ENCODE measurements at regions not wholly inside any gene's neighbourhood (a gene's known extent, or its start where the extent isn't known, plus 50 kb on each side); places are given as distances from the start of the nearest gene placed in this dataset.

GRCh38 chr18:65990944-65991708 lies 240.3 kb downstream of the CDH7 start:
- peaks cover 0 to 6% of the 10 kb centered on the region in 2 experiments; a peak in 2 of 4 replicates for H3K9me3 ChIP-seq (ENCODE audit: control insufficient read depth in 1 of 2, insufficient read depth in 1 of 2, low read depth in 1 of 2, low read length in 2 of 2)
- CTCF ChIA-PET: no interaction called here
- POLR2A ChIA-PET: no interaction called here
- no peak overlapping the region for H2AFZ ChIP-seq (ENCODE audit: low read depth, low read length, poor library complexity, severe bottlenecking)
- H3K4me2 ChIP-seq (ENCODE audit: low read length): no peak overlapping the region
- H4K20me1 ChIP-seq (ENCODE audit: insufficient read depth): no peaks in the 10 kb centered on the region
- H3K27ac ChIP-seq (ENCODE audit: low read depth, low read length): no peak overlapping the region
- TF ChIP-seq ZNF274 (IDR thresholded peaks at IDR 0.05; ENCODE audit: low read depth, low read length): no peak
- TF ChIP-seq ELF1 (IDR thresholded peaks at IDR 0.05; ENCODE audit: borderline replicate concordance, low read depth): no peak
- TF ChIP-seq CBX3 (IDR thresholded peaks at IDR 0.05; ENCODE audit: low read depth): no peak
- TF ChIP-seq TCF7L2 (IDR thresholded peaks at IDR 0.05; ENCODE audit: borderline replicate concordance, extremely low read depth, insufficient read depth, insufficient read length): no peak
- no peak for TF ChIP-seq SP1 (IDR thresholded peaks at IDR 0.05; ENCODE audit: low read depth)
- TF ChIP-seq CEBPB (IDR thresholded peaks at IDR 0.05; ENCODE audit: low read depth): no peak
- TF ChIP-seq REST (IDR thresholded peaks at IDR 0.05; ENCODE audit: low read depth): no peak
- TF ChIP-seq ATF3 (IDR thresholded peaks at IDR 0.05): no peak
- TF ChIP-seq SIN3A (IDR thresholded peaks at IDR 0.05; ENCODE audit: low read depth): no peak
- no peak for TF ChIP-seq FOSL1 (IDR thresholded peaks at IDR 0.05; ENCODE audit: low read depth)
- no peak for TF ChIP-seq SRF (IDR thresholded peaks at IDR 0.05; ENCODE audit: low read depth)
- no peak for TF ChIP-seq ZBTB33 (IDR thresholded peaks at IDR 0.05; ENCODE audit: extremely low read depth, insufficient replicate concordance, low read length)
- no peak for TF ChIP-seq YY1 (IDR thresholded peaks at IDR 0.05; ENCODE audit: extremely low read depth, insufficient replicate concordance, low read depth, low read length)
- TF ChIP-seq POLR2A (IDR thresholded peaks at IDR 0.05; ENCODE audit: borderline replicate concordance, extremely low read depth, insufficient read depth, insufficient read length): no peak
- no peak for TF ChIP-seq EZH2phosphoT487 (IDR thresholded peaks at IDR 0.05; ENCODE audit: borderline replicate concordance)
- TF ChIP-seq JUND (IDR thresholded peaks at IDR 0.05): no peak
- TF ChIP-seq ZFX (IDR thresholded peaks at IDR 0.05): no peak
- no peaks in the 10 kb centered on the region for H3K36me3 ChIP-seq (ENCODE audit: control insufficient read depth in 1 of 2, insufficient read depth in 2 of 2, low read length in 2 of 2)
- RAD21 ChIA-PET (ENCODE audit: low non-redundant PET in 1 of 2, low total read pairs in 2 of 2, uncharacterized antibody in 2 of 2, unreplicated experiment in 2 of 2): no interaction called here
- no peak overlapping the region for H3K9ac ChIP-seq (ENCODE audit: low read length)
- BruUV-seq (replicated peaks): no TSS peak
- H3K4me1 ChIP-seq (ENCODE audit: control insufficient read depth in 1 of 2, insufficient read depth in 2 of 2, low read length in 2 of 2): no peaks in the 10 kb centered on the region
- H3K27me3 ChIP-seq (ENCODE audit: insufficient read depth, low read length): no peaks in the 10 kb centered on the region
- DNase-seq (ENCODE audit: low read depth, low spot score): no peak
- no peaks in the 10 kb centered on the region for H3K9me2 ChIP-seq (ENCODE audit: insufficient read depth)
- no peak overlapping the region for H3K4me3 ChIP-seq (replicated peaks in 1 of 2; ENCODE audit: low read depth in 1 of 2, low read length in 2 of 2)
- intact Hi-C loops (cut with micrococcal nuclease): no loop called here
- no peak for ATAC-seq
- no peaks in the 10 kb centered on the region for H3K79me2 ChIP-seq (ENCODE audit: insufficient read depth, low read length)

Data from HCT116 (cell line).